Skin epidermis (tissue), 12 donors: ENCODE measurements at regions not wholly inside any gene's neighbourhood (a gene's known extent, or its start where the extent isn't known, plus 50 kb on each side); places are given as distances from the start of the nearest gene placed in this dataset.
"Not testable (repeated sequence)": the region's sequence is repeated elsewhere in the genome, so short reads cannot be mapped to it uniquely, and the experiment has no call there.

Source experiments
- H3K27ac ChIP-seq, 21 experiments: fragments of 200-600 bp; sonication (generic) in 11 of 21; one replicate each; pipeline ENCODE4 v1.5.0; 2020; ENCODE audit warnings: mild to moderate bottlenecking in 3 of 21, inconsistent platforms in 2 of 21, moderate library complexity in 2 of 21
- H3K4me3 ChIP-seq, 7 experiments: fragments of 200-600 bp; sonication (generic) in 2 of 7; one replicate each; pipeline ENCODE4 v1.5.0; 2020; ENCODE audit warnings: inconsistent platforms in 2 of 7, mild to moderate bottlenecking in 2 of 7, moderate library complexity in 1 of 7

DNA sequence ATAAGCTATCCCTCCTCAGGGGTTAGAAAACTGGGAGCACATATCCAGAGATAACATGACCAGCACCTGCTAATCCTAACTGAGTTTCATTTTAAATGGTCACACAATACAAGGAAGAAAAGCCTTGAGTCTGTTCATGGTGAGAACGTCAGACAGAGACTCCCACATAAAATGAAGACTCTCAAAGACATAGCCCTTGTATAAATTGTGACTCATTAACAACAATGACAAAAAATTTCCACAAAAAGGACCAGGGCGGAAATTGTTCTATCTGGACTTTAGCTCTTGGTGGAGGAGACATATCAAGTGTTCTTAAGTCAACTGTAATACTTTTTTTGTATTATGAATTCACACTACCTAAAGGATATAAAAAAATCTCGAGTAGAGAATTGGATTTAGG is 313.7 kb upstream of the DCN start:
- Histone ChIP-seq H3K4me3 (no peak overlapping the region), H3K27ac (no peak overlapping the region)

DNA sequence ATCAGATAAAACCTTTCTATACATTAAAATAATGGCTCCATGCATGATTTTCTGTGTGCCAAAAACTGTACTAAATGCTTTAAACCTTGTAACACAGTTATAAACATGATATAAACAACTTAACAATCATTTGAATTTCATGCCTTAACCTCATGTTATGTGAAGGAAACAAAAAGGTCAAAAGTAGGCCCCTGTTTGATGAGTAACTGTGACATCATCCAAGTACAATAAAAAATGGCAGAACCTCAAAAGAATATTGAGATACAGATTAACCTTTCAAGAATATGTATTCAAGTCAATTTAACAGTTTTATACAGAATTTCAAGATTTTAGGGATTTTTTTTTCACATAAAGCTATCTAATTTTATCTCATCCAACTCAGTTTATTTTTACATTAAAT is 310.7 kb upstream of the DCN start:
- H3K27ac ChIP-seq, result no peak overlapping the region
- H3K4me3 ChIP-seq, result no peak overlapping the region

DNA sequence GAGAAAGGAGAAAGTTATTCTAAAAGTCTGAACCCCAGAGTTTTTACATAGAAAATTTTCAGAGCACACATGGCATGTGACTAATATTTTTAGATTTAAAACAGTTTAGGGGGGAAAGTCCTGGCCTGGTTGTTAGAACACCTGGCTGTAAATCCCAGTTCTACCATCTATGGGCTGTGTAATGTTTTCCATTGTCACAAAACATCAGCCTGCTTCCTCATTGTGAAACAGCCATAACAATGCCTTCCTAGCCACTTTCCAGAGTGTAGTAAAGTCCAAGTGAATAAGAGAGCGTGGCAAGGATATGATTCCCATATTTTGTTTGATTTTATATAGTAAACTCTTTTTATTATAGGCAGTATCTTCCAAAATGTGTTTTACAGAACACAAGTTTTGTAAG is 310.0 kb upstream of the DCN start:
- H3K27ac ChIP-seq, result no peak overlapping the region
- H3K4me3 ChIP-seq, result no peak overlapping the region

DNA sequence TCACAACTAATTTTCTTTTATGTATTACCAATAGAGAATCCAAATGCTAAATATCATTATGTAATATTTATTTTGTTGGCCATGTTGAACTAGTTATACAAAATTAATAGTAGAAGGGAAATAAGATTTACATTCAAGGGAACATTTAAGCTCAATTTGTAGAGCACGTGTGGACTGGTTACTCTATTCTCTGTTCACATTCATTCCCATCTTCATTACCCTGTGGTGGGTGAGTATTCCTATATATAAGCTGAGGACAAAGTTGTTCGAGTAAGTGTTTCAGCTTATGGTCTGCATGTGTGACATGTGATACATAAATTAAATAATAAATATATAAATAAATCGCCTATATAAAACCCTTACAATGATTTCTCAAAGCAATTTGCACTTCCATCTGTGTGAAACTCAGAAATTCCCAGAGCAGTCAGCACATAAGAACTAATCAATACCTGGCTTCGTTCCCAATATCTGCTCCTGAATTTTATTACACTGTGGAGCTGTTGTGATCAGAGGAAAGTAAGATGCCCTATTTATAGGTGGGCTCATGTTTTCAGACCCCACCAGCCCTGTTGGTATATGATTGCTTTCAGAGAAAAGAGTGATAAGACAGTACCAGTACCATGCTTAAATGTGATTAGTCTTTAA is 308.2 kb upstream of the DCN start:
- Histone ChIP-seq H3K4me3 (no peak overlapping the region), H3K27ac (no peak overlapping the region)

DNA sequence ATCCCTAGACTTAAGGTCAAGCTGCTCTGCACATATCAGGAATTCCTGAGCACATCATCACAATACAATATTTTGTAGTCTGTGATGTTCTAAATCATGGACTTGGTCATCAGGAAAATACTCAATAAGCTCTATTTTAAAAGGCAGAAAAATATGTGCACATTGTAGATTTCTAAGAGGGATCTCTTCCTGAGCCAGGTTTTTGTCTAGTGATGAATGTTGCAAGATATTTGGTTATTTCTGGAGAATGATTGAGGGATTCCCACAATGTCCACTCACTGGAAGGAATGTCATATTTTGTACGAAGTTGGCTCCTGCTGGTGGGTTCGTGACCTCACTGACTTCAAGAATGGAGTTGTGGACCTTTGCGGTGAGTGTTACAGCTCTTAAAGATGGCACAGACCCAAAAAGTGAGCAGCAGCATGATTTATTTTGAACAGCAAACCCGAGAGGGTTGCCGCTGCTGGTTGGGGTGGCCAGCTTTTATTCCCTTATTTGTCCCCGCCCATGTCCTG is 300.9 kb upstream of the DCN start:
- no peak overlapping the region for H3K27ac ChIP-seq
- H3K4me3 ChIP-seq, result no peak overlapping the region

DNA sequence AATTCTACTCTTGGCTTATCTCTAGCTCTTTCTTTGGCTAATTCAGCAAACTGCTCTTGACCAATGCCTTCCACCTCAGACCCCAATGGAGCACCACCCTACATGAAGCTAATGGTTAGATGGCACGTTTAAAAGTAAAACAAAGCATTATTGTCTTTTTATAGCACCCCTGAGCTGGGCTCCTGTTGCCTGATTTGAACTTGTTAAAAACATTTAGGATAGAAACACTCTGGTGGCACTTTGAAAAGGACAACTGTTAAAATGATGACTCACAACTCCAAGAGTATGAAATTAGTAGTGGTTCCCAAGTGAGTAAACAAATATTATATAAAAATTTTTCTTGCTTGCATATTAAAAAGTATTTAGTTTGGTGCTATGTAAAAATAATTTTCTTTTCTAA is 299.6 kb upstream of the DCN start:
- Histone ChIP-seq H3K27ac (no peak overlapping the region), H3K4me3 (no peak overlapping the region)

DNA sequence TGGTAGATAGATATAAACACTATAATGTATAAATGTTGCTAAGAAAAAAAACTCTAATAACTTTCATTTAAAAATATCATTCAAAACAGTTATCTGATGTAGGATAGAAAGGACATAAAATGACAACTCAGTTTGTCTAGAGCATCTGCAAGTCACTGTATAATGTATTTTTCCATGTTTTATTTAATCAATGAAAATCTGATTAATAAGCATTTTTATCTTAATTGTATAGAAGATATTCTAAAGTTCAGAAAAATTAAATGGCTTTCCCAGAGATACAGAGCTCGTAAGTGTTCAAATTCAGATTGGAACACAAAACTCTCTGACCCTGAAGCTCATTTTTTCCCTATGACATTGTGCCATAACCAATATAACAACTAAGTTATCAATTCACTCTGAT is 295.9 kb upstream of the DCN start:
- no peak overlapping the region for H3K4me3 ChIP-seq
- H3K27ac ChIP-seq, result no peak overlapping the region

DNA sequence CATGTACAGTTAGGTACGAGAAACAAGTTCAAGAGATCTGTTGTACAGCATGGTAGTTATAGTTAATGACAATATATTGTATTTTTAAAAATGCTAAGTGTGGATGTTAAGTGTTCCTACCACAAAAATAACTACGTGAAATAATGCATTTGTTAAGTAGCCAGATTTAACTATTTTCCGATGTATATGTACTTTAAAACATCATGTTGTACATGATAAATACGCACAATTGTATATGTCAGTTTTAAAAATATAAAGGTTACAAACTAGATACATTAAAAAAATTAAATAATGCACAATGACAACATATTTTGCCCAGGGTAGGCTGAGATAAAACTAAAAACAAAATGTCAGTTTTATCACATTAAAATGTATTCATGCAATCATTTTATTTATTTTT is 285.1 kb upstream of the DCN start:
- Histone ChIP-seq H3K4me3 (no peak overlapping the region), H3K27ac (no peak overlapping the region)

DNA sequence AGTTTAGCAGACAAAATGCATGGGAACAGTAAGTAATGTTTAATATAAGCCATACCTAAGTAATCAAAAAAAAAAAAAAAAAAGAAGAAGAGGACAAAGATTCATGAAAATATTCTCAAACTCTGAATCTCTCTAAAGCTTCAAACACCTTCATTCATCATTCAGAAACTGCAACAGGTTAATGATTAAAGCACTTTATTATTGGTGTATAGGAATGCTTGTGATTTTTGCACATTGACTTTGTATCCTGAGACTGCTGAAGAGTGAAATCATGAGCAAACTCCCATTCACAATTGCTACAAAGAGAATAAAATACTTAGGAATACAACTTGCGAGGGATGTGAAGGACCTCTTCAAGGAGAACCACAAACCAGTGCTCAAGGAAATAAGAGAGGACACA is 278.4 kb upstream of the DCN start:
- no peak overlapping the region for H3K27ac ChIP-seq
- no peak overlapping the region for H3K4me3 ChIP-seq

DNA sequence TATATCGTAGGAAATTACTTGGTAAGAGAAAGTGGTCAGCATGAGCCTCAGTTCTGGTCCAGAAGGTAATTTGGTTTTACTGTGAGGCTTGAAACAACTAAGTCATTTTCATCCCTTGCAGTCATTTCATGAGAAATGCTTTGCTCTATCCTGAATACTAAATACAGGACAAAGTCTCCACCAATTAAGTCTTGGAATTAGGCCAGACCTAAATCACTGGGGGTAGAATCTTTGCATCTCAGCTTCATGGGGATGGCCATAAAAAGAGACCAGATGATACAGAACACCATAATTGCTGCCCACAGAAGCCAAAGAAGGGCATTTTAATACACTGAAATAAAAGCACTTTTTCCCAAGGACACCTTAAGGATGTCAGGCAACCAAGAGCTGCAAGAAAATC is 277.9 kb upstream of the DCN start:
- H3K27ac ChIP-seq, result no peak overlapping the region
- H3K4me3 ChIP-seq, result no peak overlapping the region

DNA sequence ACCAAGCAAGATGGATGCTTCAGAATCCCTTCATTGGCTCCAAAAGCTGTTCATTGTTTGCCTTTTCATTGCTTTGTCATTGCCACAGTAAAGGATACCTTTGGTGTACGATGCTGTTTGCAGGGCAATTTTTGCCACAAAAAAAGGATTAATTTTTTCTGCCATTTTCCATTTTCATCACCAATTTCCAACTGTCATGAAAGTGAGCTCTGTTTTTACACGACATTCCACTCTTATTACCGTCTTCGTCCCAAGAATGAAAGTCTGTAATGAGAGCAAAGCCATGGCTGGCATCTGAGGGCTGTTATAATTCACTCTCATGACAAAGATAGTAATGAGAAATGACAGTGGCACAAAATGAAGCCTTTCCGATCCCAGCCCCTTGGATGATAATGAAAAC is 272.7 kb upstream of the DCN start:
- no peak overlapping the region for H3K4me3 ChIP-seq
- H3K27ac ChIP-seq, result no peak overlapping the region

DNA sequence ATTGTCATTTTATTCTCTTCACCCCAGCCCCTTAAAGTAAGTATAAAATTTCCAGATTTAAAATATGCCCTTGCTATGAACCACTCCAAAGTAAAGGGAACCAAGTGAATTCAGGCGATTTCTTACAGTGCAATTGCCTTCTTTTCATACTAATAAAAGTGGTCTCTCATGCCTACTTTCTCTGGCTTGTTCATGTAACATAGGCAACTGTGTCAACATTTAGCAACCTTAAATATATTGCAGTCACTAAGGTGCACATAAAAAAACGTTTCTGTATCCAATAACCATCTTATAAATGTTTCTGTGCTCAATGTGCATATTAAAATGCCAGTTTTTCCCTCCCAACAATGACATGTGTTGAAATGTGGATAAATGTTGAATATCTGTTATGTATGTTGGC is 271.6 kb upstream of the DCN start:
- no peak overlapping the region for H3K4me3 ChIP-seq
- no peak overlapping the region for H3K27ac ChIP-seq

DNA sequence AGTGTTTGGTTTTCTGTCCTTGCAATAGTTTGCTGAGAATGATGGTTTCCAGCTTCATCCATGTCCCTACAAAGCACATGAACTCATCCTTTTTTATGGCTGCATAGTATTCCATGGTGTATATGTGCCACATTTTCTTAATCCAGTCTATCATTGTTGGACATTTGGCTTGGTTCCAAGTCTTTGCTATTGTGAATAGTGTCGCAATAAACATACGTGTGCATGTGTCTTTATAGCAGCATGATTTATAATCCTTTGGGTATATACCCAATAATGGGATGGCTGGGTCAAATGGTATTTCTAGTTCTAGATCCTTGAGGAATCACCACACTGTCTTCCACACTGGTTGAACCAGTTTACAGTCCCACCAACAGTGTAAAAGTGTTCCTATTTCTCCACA is 269.8 kb upstream of the DCN start:
- not testable (repeated sequence) for H3K4me3 ChIP-seq

DNA sequence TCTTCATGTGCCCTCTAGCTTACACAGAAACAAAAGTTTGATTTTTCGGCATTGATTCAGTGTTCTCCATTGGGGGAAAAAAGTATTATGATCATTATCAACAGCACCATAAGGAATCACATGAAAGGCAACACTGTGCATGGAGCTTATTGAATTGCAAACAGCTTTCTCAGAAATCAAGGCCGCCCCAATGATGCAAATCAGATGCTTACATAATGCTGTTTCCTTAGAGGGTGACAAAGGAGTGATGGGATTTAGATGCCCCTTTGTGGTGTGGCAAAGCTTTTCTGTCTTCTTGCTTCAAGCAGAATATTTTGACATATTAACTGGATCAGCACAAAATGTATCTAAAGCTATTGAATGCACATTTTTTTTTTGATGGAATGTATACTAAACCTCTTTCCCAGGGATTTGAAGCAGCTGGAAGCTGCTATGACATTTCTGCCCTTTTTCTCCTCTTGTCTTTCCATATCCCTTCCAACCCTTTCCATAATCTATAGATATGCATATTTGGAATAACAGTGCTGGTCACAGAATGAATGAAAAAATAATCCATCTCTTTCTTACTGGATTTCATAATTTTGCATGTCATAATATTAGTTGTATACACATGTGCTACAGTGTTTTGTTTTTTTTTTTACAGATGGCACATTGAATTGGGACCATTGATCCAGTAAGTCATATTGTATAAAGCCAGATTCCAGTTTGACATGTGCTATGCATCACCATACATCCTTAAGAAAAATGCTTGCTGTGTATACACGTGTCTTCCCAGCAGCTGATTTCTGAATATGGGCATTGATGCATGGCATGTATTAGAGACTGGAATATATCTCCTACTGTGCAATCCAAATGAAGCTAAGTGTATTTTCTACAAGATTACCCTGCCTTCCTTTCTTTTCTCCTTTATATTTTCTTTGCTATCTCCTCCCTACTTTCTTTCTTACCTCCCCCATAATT is 259.7 kb upstream of the DCN start:
- H3K4me3 ChIP-seq, result no peak overlapping the region
- no peak overlapping the region for H3K27ac ChIP-seq

More for the DNA sequence above, 269.8 kb upstream of the DCN start:
- H3K27ac ChIP-seq, result not testable (repeated sequence)

DNA sequence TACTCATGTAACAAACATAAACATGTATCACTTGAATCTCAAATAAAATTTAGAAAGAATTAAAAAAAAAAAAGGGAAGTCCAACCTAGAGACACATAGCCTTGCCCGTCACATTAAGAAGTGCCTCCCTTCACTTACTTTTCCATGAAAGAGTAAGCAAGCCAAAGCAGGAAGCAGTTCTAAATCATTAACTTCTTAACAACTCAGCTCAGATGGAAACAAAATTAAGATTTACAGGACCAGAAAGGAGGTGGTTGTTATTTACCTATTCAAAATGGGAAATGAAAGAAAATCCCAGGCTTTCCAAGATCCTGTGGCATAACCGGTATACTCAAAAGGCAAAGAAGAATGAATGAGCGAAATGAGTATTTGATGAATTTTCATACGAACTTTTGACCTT is 258.6 kb upstream of the DCN start:
- H3K4me3 ChIP-seq, result no peak overlapping the region
- no peak overlapping the region for H3K27ac ChIP-seq

DNA sequence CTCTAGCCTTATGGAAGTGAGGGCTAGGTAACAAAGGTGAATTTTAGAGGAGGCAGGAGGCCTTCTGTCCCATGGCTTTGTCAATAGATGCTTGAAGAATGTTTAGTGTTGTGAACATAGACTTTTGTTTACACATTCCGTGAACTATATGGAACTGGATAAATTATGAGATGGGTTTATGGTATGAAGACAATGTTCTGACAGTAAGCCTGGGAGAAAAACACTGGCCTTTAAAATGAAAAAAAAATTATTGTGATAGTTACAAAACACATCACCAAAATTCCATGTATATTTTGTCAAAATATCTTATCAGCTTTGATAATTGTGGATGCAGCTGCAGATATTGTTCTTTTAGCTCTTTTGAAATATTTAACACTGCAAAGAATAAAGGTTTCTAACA is 251.5 kb upstream of the DCN start:
- no peak overlapping the region for H3K4me3 ChIP-seq
- H3K27ac ChIP-seq, result no peak overlapping the region

DNA sequence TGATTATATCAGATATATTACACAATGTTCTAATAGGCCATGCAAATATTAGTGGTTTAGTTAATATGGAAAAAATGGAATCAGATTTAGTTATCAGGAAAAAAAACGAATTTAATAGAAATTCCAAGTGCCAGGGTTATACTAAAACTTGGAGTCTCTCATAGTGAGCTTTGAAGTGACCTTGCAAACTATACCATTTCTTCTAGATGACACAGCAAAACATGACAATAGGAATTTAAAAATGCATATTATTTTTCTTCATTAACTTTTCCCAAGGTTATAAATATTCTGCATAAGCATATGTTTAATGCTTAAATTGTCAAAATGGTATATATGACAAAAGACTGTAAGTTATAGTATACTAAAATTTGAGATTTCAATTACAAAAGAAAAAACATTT is 250.1 kb upstream of the DCN start:
- H3K4me3 ChIP-seq, result no peak overlapping the region
- no peak overlapping the region for H3K27ac ChIP-seq

DNA sequence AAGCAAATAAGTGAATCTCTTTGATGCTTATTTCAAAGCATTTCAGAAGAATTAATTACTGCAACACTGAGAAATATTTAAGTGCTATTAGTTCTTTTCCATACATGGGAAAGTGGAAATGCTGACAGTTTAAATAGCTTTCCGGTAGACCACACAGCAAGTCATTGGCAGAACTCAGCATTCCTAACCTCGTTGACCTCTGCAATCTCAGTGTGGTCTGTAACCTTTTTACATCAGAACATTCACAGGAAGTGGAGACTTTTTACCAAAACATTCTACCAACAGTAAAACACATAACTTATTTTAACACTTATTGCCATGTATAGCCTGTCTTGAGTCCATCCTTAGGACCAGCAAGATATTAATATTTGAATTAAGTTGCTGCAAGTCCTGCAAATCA is 249.5 kb upstream of the DCN start:
- H3K27ac ChIP-seq, result no peak overlapping the region
- H3K4me3 ChIP-seq, result no peak overlapping the region

DNA sequence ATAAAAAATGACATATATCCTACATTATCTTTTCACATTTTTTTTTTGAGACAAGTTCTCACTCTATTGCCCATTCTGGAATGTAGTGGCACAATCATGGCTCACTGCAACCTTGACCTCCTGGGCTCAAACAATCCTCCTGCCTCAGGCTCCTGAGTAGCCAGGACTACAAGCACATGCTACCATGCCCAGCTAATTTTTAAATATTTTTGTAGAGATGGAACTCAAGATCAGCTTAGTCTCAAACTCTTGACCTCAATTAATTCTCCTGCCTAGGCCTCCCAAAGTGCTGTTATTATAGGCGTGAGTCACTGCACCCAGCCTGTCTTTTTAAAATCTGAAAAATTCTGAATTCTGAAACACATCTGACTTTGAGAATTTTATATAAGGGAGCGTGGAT is 241.9 kb upstream of the DCN start:
- no peak overlapping the region for H3K4me3 ChIP-seq
- H3K27ac ChIP-seq, result no peak overlapping the region

DNA sequence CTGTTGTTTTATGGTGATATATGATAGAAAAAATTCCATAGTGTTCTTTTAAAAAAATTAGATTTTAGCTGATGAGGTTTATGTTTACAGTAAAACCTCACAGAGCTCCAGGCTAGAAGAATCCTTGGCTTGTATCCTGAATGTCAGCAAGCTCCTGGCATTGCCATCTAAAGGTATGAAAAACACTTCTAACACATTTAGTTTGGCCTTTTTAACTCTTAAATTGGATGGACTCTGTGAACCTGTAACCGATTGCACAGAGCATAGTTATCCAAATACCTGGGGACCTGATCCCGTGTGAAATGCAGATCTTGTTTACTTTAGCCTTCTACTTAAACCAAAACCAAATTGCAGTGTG is 241.1 kb upstream of the DCN start:
- no peak overlapping the region for H3K4me3 ChIP-seq
- H3K27ac ChIP-seq, result no peak overlapping the region
